ENCODE measurements at regions not wholly inside any gene's neighbourhood (a gene's known extent, or its start where the extent isn't known, plus 50 kb on each side); places are given as distances from the start of the nearest gene placed in this dataset.
"Not testable (repeated sequence)": the region's sequence is repeated elsewhere in the genome, so short reads cannot be mapped to it uniquely, and the experiment has no call there.

- DNase-seq, result no peak
Observed at GRCh38 chr3:98705212-98705611, 57.9 kb upstream of the ST3GAL6 start.

GRCh38 chr3:98705694-98706093 lies 57.4 kb upstream of the ST3GAL6 start:
- no peak for DNase-seq

GRCh38 chr3:98708681-98709080 lies 54.5 kb upstream of the ST3GAL6 start:
- not testable (repeated sequence) for DNase-seq

GRCh38 chr3:98709441-98709840 lies 53.7 kb upstream of the ST3GAL6 start:
- no peak for DNase-seq

- no peak for DNase-seq
Observed at GRCh38 chr3:98710067-98710659, 53.0 kb upstream of the ST3GAL6 start.

- no peak for DNase-seq
Observed at GRCh38 chr3:98711426-98711825, 51.7 kb upstream of the ST3GAL6 start.

GRCh38 chr3:98712726-98713125 lies 50.4 kb upstream of the ST3GAL6 start:
- no peak for DNase-seq

- not testable (repeated sequence) for DNase-seq
Observed at GRCh38 chr3:98713332-98713731, 49.8 kb upstream of the ST3GAL6 start.

Measured in fibroblast of upper back skin (primary cell).